ENCODE measurements at regions not wholly inside any gene's neighbourhood (a gene's known extent, or its start where the extent isn't known, plus 50 kb on each side); places are given as distances from the start of the nearest gene placed in this dataset.
"Not testable (repeated sequence)": the region's sequence is repeated elsewhere in the genome, so short reads cannot be mapped to it uniquely, and the experiment has no call there.

- H3K4me3 ChIP-seq (ENCODE audit: low read depth, low read length): no peak overlapping the region
- H3K36me3 ChIP-seq (ENCODE audit: control insufficient read depth in 2 of 2, insufficient read depth in 1 of 2, low read length in 2 of 2): no peaks in the 10 kb centered on the region
- no peaks in the 10 kb centered on the region for H3K4me1 ChIP-seq (ENCODE audit: control insufficient read depth, insufficient read depth, low read length)
- ChIA-PET POLR2A (no interaction called here), CTCF (no interaction called here)
- TF ChIP-seq ZNF707 (tag by site-specific recombination; IDR thresholded peaks at IDR 0.05) (no peak), ZBTB17 (tag by site-specific recombination; IDR thresholded peaks at IDR 0.05) (peak; percentile 97), ZNF366 (tag by site-specific recombination; conservative IDR thresholded peaks at IDR 0.05) (peak; percentile 93), FEZF1 (tag by site-specific recombination; IDR thresholded peaks at IDR 0.05) (0 out of 2 replicates have a peak, but pooled peaks have one; percentile 14)
- no peak overlapping the region for H3K27ac ChIP-seq (ENCODE audit: extremely low read depth, low read depth, low read length)
- no peaks in the 10 kb centered on the region for H3K9me3 ChIP-seq (ENCODE audit: control insufficient read depth, insufficient read depth, low read depth, low read length)
Measured at GRCh38 chr10:4226941-4227540, 442.0 kb upstream of the KLF6 start.

DNA sequence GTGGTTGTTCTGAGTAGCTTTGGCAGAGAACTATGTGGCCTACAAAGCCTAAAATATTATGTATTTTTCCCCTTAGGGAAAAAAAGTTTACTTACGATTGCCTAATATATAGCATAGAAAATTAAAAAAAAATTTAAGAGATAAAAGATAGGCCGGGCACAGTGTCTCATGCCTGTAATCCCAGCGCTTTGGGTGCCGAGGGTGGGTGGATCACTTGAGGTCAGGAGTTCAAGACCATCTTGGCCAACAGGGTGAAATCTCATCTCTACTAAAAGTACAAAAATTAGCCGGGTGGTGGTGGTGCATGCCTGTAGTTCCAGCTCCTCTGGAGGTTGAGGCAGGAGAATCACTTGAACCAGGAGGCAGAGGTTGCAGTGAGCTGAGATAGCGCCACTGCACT lies 439.2 kb upstream of the KLF6 start:
- H3K4me3 ChIP-seq (ENCODE audit: low read depth, low read length): no peak overlapping the region
- no peaks in the 10 kb centered on the region for H3K36me3 ChIP-seq (ENCODE audit: control insufficient read depth in 2 of 2, insufficient read depth in 1 of 2, low read length in 2 of 2)
- POLR2A ChIA-PET: no interaction called here
- H3K4me1 ChIP-seq (ENCODE audit: control insufficient read depth, insufficient read depth, low read length): no peaks in the 10 kb centered on the region
- CTCF ChIA-PET: interaction anchor here (0.7 kb wide), 1 partner anchor 27 kb away, joined by 3 read pairs; no protein-coding TSS in a partner anchor
- H3K27ac ChIP-seq (ENCODE audit: extremely low read depth, low read depth, low read length): no peak overlapping the region
- H3K9me3 ChIP-seq (ENCODE audit: control insufficient read depth, insufficient read depth, low read depth, low read length): no peaks in the 10 kb centered on the region
- no peak for TF ChIP-seq ZNF155 (tag by site-specific recombination; IDR thresholded peaks at IDR 0.05)
- TF ChIP-seq SALL2 (tag by site-specific recombination; IDR thresholded peaks at IDR 0.05; ENCODE audit: borderline replicate concordance): no peak
- no peak for TF ChIP-seq KLF16 (tag by site-specific recombination; IDR thresholded peaks at IDR 0.05)
- TF ChIP-seq ZNF555 (tag by site-specific recombination; conservative IDR thresholded peaks at IDR 0.05): no peak
- TF ChIP-seq ZNF202 (tag by site-specific recombination; IDR thresholded peaks at IDR 0.05; ENCODE audit: borderline replicate concordance): no peak
- TF ChIP-seq ZNF24 (tag by site-specific recombination; IDR thresholded peaks at IDR 0.05): no peak
- no peak for TF ChIP-seq ZNF404 (tag by site-specific recombination; IDR thresholded peaks at IDR 0.05)
- TF ChIP-seq, protein P1, sequence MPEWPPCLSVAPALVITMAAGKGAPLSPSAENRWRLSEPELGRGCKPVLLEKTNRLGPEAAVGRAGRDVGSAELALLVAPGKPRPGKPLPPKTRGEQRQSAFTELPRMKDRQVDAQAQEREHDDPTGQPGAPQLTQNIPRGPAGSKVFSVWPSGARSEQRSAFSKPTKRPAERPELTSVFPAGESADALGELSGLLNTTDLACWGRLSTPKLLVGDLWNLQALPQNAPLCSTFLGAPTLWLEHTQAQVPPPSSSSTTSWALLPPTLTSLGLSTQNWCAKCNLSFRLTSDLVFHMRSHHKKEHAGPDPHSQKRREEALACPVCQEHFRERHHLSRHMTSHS (tag by site-specific recombination; IDR thresholded peaks at IDR 0.05): no peak
- no peak for TF ChIP-seq ZNF223 (tag by site-specific recombination; IDR thresholded peaks at IDR 0.05)
- no peak for TF ChIP-seq ZNF449 (tag by site-specific recombination; IDR thresholded peaks at IDR 0.05)
- no peak for TF ChIP-seq ZNF645 (tag by site-specific recombination; IDR thresholded peaks at IDR 0.05)
- TF ChIP-seq, protein P2, sequence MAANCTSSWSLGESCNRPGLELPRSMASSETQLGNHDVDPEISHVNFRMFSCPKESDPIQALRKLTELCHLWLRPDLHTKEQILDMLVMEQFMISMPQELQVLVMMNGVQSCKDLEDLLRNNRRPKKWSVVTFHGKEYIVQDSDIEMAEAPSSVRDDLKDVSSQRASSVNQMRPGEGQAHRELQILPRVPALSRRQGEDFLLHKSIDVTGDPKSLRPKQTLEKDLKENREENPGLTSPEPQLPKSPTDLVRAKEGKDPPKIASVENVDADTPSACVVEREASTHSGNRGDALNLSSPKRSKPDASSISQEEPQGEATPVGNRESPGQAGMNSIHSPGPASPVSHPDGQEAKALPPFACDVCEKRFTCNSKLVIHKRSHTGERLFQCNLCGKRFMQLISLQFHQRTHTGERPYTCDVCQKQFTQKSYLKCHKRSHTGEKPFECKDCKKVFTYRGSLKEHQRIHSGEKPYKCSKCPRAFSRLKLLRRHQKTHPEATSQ (tag by site-specific recombination; IDR thresholded peaks at IDR 0.05): no peak
- TF ChIP-seq GLIS2 (tag by site-specific recombination; IDR thresholded peaks at IDR 0.05): no peak
- TF ChIP-seq, protein P3, sequence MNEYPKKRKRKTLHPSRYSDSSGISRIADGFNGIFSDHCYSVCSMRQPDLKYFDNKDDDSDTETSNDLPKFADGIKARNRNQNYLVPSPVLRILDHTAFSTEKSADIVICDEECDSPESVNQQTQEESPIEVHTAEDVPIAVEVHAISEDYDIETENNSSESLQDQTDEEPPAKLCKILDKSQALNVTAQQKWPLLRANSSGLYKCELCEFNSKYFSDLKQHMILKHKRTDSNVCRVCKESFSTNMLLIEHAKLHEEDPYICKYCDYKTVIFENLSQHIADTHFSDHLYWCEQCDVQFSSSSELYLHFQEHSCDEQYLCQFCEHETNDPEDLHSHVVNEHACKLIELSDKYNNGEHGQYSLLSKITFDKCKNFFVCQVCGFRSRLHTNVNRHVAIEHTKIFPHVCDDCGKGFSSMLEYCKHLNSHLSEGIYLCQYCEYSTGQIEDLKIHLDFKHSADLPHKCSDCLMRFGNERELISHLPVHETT (tag by site-specific recombination; IDR thresholded peaks at IDR 0.05): no peak
- TF ChIP-seq ZNF677 (tag by site-specific recombination; IDR thresholded peaks at IDR 0.05): no peak
- TF ChIP-seq, protein P4, sequence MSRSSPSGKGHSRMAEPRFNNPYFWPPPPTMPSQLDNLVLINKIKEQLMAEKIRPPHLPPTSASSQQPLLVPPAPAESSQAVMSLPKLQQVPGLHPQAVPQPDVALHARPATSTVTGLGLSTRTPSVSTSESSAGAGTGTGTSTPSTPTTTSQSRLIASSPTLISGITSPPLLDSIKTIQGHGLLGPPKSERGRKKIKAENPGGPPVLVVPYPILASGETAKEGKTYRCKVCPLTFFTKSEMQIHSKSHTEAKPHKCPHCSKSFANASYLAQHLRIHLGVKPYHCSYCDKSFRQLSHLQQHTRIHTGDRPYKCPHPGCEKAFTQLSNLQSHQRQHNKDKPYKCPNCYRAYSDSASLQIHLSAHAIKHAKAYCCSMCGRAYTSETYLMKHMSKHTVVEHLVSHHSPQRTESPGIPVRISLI (tag by site-specific recombination; IDR thresholded peaks at IDR 0.05): no peak
- TF ChIP-seq ZNF624 (tag by site-specific recombination; IDR thresholded peaks at IDR 0.05): no peak

DNA sequence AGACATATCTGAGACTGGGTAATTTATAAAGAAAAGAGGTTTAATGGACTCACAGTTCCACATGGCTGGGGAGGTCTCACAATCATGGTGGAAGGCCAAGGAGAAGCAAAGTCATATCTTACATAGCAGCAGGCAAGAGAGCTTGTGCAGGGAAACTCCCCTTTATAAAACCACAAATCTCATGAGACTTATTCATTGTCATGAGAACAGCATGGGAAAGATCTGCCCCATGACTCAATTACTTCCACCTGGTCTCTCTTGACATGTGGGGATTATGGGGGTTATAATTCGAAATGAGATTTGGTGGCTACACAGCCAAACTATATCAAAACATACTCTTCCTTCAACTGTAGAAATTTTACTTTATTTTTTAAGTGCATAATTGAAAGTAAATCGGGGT lies 436.3 kb upstream of the KLF6 start:
- H3K9me3 ChIP-seq (ENCODE audit: control insufficient read depth, insufficient read depth, low read depth, low read length); H3K27ac ChIP-seq (ENCODE audit: extremely low read depth, low read depth, low read length); H3K36me3 ChIP-seq (ENCODE audit: control insufficient read depth in 2 of 2, insufficient read depth in 1 of 2, low read length in 2 of 2); POLR2A ChIA-PET; CTCF ChIA-PET; H3K4me1 ChIP-seq (ENCODE audit: control insufficient read depth, insufficient read depth, low read length); H3K4me3 ChIP-seq (ENCODE audit: low read depth, low read length): not testable (repeated sequence)
